GM13976 (cell line): ENCODE measurements at regions not wholly inside any gene's neighbourhood (a gene's known extent, or its start where the extent isn't known, plus 50 kb on each side); places are given as distances from the start of the nearest gene placed in this dataset.

Source experiments
- DNase-seq: peaks from one replicate; pipeline ENCODE4 v3.0.0; 2012; ENCODE audit warnings: low spot score
- in situ Hi-C: fragments of 300-500 bp; cut with MboI; formaldehyde crosslinking; loops from one replicate; pipeline ENCODE4 v1.12.0; 2022; ENCODE audit warnings: low sequenced_read_pairs, mixed read lengths, inconsistent platforms; ENCODE audit not compliant: unreplicated experiment
- TF ChIP-seq, protein P1 (sequence below): IDR thresholded peaks from 2 replicates; pipeline ENCODE4 v1.5.1; 2012; ENCODE audit warnings: borderline replicate concordance, mild to moderate bottlenecking; ENCODE audit not compliant: insufficient read depth; ENCODE audit errors: extremely low read depth, missing control alignments, control extremely low read depth

DNA sequence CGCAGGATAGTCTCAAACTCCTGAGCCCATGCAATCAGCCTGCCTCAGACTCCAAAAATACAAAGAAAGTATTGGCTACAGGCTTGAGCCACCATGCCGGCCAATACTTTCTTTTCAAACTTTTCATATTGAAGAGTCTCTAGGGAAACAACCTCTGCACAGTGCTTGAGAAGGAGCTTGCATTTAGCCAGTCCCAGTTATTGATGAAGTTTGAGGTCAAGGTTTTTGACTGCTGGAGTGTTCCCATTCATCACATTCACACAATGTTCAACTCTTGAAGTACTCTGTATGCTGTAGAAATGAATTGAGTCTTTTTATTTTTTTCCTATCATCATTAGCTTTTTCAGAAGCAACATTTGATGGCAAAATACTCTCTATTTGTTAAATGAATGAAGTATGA lies 355.8 kb upstream of the E2F7 start:
- TF ChIP-seq, protein P1, sequence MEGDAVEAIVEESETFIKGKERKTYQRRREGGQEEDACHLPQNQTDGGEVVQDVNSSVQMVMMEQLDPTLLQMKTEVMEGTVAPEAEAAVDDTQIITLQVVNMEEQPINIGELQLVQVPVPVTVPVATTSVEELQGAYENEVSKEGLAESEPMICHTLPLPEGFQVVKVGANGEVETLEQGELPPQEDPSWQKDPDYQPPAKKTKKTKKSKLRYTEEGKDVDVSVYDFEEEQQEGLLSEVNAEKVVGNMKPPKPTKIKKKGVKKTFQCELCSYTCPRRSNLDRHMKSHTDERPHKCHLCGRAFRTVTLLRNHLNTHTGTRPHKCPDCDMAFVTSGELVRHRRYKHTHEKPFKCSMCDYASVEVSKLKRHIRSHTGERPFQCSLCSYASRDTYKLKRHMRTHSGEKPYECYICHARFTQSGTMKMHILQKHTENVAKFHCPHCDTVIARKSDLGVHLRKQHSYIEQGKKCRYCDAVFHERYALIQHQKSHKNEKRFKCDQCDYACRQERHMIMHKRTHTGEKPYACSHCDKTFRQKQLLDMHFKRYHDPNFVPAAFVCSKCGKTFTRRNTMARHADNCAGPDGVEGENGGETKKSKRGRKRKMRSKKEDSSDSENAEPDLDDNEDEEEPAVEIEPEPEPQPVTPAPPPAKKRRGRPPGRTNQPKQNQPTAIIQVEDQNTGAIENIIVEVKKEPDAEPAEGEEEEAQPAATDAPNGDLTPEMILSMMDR = no peak
- no peak for DNase-seq
- in situ Hi-C loops = no loop called here

DNA sequence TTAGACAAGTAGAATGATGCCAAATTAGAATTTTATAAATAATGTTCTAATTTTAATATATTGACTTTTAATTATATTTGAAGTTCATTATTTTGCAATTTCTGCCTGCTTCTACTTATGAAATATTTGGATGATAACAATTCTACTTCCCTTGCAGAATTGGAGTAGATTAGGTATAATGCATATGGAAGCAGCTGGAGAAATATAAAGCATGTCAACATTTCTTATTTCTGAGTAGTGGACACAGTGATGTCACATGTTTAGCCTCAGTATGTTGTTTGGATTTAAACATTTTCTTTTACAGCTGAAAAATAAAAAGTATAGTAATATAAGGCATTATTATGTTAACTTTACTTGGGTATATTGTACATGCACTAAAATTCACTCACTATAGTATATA lies 344.2 kb upstream of the E2F7 start:
- TF ChIP-seq, protein P1 = no peak
- DNase-seq = no peak
- in situ Hi-C loops = no loop called here

DNA sequence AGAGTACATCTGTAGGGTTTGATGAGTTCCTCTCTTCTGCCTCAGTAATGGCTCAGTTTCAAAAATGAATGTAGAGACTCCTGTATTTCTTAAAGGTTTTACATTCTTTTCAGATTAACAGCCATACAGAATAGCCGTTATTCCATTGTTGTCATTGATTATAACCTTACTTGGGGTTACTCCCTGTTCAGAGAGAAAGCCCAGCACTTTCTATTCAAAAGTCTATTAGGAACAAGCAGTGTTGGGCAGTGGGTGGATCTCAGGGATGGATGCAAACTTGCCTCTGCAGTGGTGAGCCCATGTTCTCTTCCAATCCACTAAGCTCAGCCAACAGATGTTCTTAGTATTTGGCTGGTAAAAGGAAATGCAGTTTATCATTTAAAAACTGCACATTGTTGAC lies 342.6 kb upstream of the E2F7 start:
- TF ChIP-seq, protein P1 = no peak
- DNase-seq = no peak
- in situ Hi-C loops = no loop called here

DNA sequence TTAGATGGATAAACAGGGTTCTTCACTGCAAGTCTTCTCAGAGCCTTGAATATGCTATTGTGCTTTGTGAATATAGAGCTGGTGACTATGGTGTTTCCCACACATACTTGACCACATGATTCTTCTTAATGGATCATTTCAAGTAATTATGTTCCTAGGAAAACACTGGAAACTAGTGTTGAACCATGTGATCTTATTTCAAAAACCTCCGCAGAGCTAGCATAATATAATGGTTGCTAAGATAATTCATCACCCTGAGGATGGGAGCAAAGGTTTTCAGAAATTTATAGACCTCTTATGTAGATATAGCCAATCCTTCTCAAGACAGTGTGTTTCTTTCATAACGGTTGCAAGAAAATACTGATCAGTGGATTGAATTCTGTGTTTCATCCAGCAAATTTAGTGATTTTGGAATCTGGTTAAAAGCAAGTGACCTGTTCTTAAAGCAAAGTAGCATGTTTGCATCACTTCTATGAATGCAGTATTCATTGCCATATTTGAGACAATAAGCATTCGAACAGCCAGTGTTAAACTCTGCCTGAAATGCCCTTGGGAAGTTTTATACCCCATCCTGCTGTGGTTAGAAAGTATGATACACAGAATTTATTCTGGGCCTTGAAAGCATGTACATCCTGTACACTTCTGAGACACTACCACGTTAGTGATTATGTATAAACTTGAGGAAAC lies 341.0 kb upstream of the E2F7 start:
- in situ Hi-C loops = no loop called here
- TF ChIP-seq, protein P1 = no peak
- no peak for DNase-seq

DNA sequence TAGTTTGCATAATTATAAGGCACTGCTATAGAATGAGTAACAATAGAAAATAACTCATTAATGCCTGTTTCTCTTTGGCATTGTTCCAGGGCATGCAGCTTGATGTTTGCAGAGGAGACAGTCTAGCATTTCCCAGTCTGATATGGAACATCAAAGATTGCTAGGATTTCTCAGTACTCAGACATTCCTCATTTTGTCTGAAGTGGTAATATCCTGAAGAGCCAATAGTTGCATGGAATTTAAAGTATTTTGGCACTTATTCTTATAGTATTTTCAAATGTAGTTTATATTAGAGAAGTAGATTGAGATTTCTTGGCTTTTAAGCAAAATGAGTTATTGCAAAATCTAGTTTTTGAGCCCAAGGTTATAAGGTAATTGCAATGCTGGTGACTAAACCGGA lies 337.3 kb upstream of the E2F7 start:
- TF ChIP-seq, protein P1 = no peak
- in situ Hi-C loops = no loop called here
- no peak for DNase-seq

DNA sequence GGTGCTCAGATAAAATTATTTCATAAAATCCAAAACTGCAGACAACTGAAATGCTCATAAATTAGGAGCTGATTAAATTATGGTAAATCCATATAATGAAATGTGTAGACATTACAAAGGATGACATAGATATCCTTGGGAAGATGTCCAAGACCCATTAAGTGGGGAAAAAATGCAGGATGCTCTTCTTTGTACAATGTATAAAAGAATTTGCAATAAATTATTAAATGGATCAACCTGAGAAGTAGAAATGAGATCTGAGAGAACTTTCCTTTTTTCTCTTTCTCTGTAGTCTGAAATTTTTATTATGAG lies 336.4 kb upstream of the E2F7 start:
- in situ Hi-C loops = no loop called here
- TF ChIP-seq, protein P1 = no peak
- DNase-seq = no peak

DNA sequence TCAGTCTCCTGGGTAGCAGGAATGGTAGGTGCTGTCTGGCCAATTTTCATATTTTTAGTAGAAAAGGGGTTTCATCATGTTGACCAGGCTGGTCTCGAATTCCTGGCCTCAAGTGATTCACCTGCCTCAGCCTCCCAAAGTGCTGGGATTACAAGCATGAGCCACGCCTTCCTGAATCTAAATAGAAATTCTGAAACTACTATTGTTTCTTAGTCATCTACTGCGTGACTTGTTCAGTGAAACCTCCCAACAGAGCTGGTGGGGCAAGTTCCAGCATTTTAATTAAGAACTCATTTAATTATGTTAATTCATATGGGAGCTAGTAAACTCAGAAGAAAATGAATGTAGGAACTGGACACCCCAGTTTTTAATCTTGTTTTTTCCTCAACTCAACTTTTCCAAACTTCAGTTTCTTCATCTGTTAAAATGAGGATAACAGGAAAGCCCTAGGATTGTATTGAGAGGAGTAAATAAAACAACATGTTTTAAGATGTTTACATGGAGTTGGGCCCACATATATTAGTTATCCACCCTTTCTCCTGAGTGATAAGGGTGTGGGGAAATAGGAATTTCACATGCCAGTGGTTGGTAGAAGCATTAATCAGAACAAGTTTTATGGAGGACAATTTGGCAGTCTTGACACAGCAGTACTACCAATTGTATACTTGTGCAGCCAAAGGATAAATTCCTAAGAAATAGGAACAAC lies 335.8 kb upstream of the E2F7 start:
- TF ChIP-seq, protein P1 = no peak
- in situ Hi-C loops = no loop called here
- DNase-seq = no peak
